ACC112 (cell line): ENCODE measurements at regions not wholly inside any gene's neighbourhood (a gene's known extent, or its start where the extent isn't known, plus 50 kb on each side); places are given as distances from the start of the nearest gene placed in this dataset.

Experiments
- H2AFZ ChIP-seq: fragments of 200-600 bp; sonication (generic); one replicate; pipeline ENCODE4 v1.6.0; 2017; ENCODE audit warnings: antibody characterized with exemption, low read length; ENCODE audit not compliant: unreplicated experiment
- H3K27ac ChIP-seq: fragments of 200-600 bp; sonication (generic); 2 replicates; pipeline ENCODE4 v1.5.1; 2014; ENCODE audit warnings: low read depth, mild to moderate bottlenecking, antibody characterized with exemption, low read length, moderate library complexity
- H3K27me3 ChIP-seq: fragments of 200-600 bp; sonication (generic); 2 replicates; pipeline ENCODE4 v1.6.1; 2014; ENCODE audit warnings: mild to moderate bottlenecking, antibody characterized with exemption, low read length, moderate library complexity, mixed read lengths; ENCODE audit not compliant: insufficient read depth
- H3K36me3 ChIP-seq: fragments of 200-600 bp; sonication (generic); 2 replicates; pipeline ENCODE4 v1.6.1; 2016; ENCODE audit warnings: mild to moderate bottlenecking, antibody characterized with exemption, low read length, moderate library complexity, mixed read lengths; ENCODE audit not compliant: insufficient read depth
- H3K4me1 ChIP-seq: fragments of 200-600 bp; sonication (generic); one replicate; pipeline ENCODE4 v1.6.1; 2016; ENCODE audit warnings: low read length, mixed read lengths; ENCODE audit not compliant: insufficient read depth, unreplicated experiment, control insufficient read depth
- H3K4me3 ChIP-seq: fragments of 200-600 bp; sonication (generic); 2 replicates; pipeline ENCODE4 v1.5.1; 2014; ENCODE audit warnings: mild to moderate bottlenecking, low read depth, low read length
- H3K79me2 ChIP-seq: fragments of 200-600 bp; sonication (generic); one replicate; pipeline ENCODE4 v1.6.0; 2016; ENCODE audit warnings: low read length; ENCODE audit not compliant: control insufficient read depth, unreplicated experiment, insufficient read depth

- Histone ChIP-seq H3K36me3 (no peaks in the 10 kb centered on the region), H3K4me1 (no peaks in the 10 kb centered on the region), H3K27me3 (no peaks in the 10 kb centered on the region), H3K4me3 (no peak overlapping the region), H3K79me2 (no peaks in the 10 kb centered on the region), H3K27ac (no peak overlapping the region), H2AFZ (no peak overlapping the region)
Observed at GRCh38 chr18:65567372-65567771, 183.4 kb upstream of the CDH7 start.

GRCh38 chr18:65548316-65548715 is 202.5 kb upstream of the CDH7 start:
- Histone ChIP-seq H3K36me3 (no peaks in the 10 kb centered on the region), H3K79me2 (no peaks in the 10 kb centered on the region), H2AFZ (no peak overlapping the region), H3K4me3 (no peak overlapping the region), H3K27me3 (no peaks in the 10 kb centered on the region), H3K27ac (no peak overlapping the region), H3K4me1 (no peaks in the 10 kb centered on the region)

GRCh38 chr18:65547046-65547445 is 203.8 kb upstream of the CDH7 start:
- no peak overlapping the region for H3K27ac ChIP-seq
- H3K79me2 ChIP-seq = no peaks in the 10 kb centered on the region
- H3K27me3 ChIP-seq = no peaks in the 10 kb centered on the region
- H3K4me1 ChIP-seq = no peaks in the 10 kb centered on the region
- H2AFZ ChIP-seq = no peak overlapping the region
- H3K36me3 ChIP-seq = no peaks in the 10 kb centered on the region
- H3K4me3 ChIP-seq = no peak overlapping the region

DNA sequence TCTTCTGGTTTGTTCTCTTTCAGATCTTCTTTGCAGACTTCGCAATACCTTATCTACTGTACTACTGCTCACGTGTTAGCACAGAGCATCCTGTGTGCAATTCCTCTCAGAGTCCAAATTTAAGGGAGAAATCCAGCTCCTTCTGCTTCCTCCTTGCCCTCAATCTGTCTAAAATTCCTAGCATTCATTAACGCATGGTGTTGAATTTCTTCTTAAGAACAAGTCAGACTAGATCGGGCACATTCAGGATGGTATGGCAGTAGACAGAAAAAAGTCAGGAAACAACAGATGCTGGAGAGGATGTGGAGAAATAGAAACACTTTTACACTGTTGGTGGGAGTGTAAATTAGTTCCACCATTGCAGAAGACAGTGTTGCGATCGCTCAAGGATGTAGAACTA is 206.1 kb upstream of the CDH7 start:
- Histone ChIP-seq H3K36me3 (no peaks in the 10 kb centered on the region), H3K79me2 (no peaks in the 10 kb centered on the region), H3K27me3 (no peaks in the 10 kb centered on the region), H3K4me1 (no peaks in the 10 kb centered on the region), H2AFZ (no peak overlapping the region), H3K4me3 (no peak overlapping the region), H3K27ac (no peak overlapping the region)

- H2AFZ ChIP-seq = no peak overlapping the region
- no peak overlapping the region for H3K27ac ChIP-seq
- no peaks in the 10 kb centered on the region for H3K79me2 ChIP-seq
- no peaks in the 10 kb centered on the region for H3K27me3 ChIP-seq
- no peaks in the 10 kb centered on the region for H3K36me3 ChIP-seq
- H3K4me3 ChIP-seq = no peak overlapping the region
- no peaks in the 10 kb centered on the region for H3K4me1 ChIP-seq
Observed at GRCh38 chr18:65527879-65528633, 222.8 kb upstream of the CDH7 start.

DNA sequence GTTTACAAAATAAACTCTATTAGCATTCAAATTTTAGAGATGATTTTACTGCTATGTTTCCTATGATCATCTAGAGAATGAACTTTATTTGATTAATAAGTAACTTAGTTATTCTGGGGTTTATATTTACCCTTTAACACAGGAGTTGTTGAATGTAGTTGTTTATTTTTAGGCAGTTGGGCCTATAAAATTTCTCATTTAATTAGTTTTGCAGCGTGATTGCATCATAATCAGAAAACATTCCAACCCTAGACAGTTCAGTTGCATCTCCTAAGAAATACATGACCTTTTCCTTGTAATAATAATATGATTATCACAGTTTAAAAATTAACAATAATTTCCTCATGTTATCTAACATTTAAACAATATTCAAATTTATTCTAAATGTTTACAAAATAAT is 224.7 kb upstream of the CDH7 start:
- no peaks in the 10 kb centered on the region for H3K27me3 ChIP-seq
- no peak overlapping the region for H3K27ac ChIP-seq
- no peaks in the 10 kb centered on the region for H3K4me1 ChIP-seq
- H2AFZ ChIP-seq = no peak overlapping the region
- H3K36me3 ChIP-seq = no peaks in the 10 kb centered on the region
- no peak overlapping the region for H3K4me3 ChIP-seq
- no peaks in the 10 kb centered on the region for H3K79me2 ChIP-seq

GRCh38 chr18:65523461-65523860 is 227.4 kb upstream of the CDH7 start:
- no peak overlapping the region for H3K4me3 ChIP-seq
- H3K27me3 ChIP-seq = no peaks in the 10 kb centered on the region
- H3K79me2 ChIP-seq = no peaks in the 10 kb centered on the region
- no peaks in the 10 kb centered on the region for H3K4me1 ChIP-seq
- no peak overlapping the region for H3K27ac ChIP-seq
- H2AFZ ChIP-seq = no peak overlapping the region
- H3K36me3 ChIP-seq = no peaks in the 10 kb centered on the region

GRCh38 chr18:65522907-65523306 is 227.9 kb upstream of the CDH7 start:
- no peaks in the 10 kb centered on the region for H3K36me3 ChIP-seq
- no peaks in the 10 kb centered on the region for H3K4me1 ChIP-seq
- no peak overlapping the region for H3K4me3 ChIP-seq
- no peak overlapping the region for H3K27ac ChIP-seq
- no peaks in the 10 kb centered on the region for H3K79me2 ChIP-seq
- H3K27me3 ChIP-seq = no peaks in the 10 kb centered on the region
- no peak overlapping the region for H2AFZ ChIP-seq

DNA sequence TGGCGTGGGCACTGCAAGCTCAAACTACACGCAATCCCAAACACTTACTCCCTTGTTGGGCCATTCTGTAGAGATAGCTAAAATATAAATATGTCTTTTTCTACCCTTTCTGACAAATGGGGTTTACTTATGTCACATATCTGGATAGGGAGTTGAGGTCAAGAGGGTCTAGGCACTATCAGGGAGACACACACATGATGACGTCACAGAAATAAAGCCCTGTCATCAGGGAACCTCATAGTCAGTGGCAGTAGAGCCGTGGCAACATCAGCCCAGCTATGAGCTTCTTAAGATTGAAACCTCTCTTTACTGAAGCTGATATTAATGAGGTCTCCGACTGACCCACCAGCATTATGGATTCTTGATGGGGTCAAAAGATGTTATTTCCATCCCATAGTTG is 234.6 kb upstream of the CDH7 start:
- H3K27ac ChIP-seq = no peak overlapping the region
- H3K79me2 ChIP-seq = no peaks in the 10 kb centered on the region
- no peaks in the 10 kb centered on the region for H3K4me1 ChIP-seq
- no peaks in the 10 kb centered on the region for H3K36me3 ChIP-seq
- no peaks in the 10 kb centered on the region for H3K27me3 ChIP-seq
- no peak overlapping the region for H2AFZ ChIP-seq
- H3K4me3 ChIP-seq = no peak overlapping the region

GRCh38 chr18:65498605-65499004 is 252.2 kb upstream of the CDH7 start:
- H2AFZ ChIP-seq = no peak overlapping the region
- no peaks in the 10 kb centered on the region for H3K4me1 ChIP-seq
- H3K27me3 ChIP-seq = no peaks in the 10 kb centered on the region
- H3K79me2 ChIP-seq = no peaks in the 10 kb centered on the region
- no peak overlapping the region for H3K4me3 ChIP-seq
- H3K27ac ChIP-seq = no peak overlapping the region
- H3K36me3 ChIP-seq = no peaks in the 10 kb centered on the region

GRCh38 chr18:65487569-65487968 is 263.2 kb upstream of the CDH7 start:
- Histone ChIP-seq H3K79me2 (no peaks in the 10 kb centered on the region), H3K27ac (no peak overlapping the region), H3K4me1 (no peaks in the 10 kb centered on the region), H3K36me3 (no peaks in the 10 kb centered on the region), H3K27me3 (no peaks in the 10 kb centered on the region), H2AFZ (no peak overlapping the region), H3K4me3 (no peak overlapping the region)
